SK-N-SH (cell line): ENCODE measurements at regions not wholly inside any gene's neighbourhood (a gene's known extent, or its start where the extent isn't known, plus 50 kb on each side); places are given as distances from the start of the nearest gene placed in this dataset.

Experiments used
- CTCF ChIA-PET: fragments of 300-600, 350-600 bp; formaldehyde crosslinking; extraction: SDS; loops from one replicate; lab custom pipeline; 2021; lab: Yijun Ruan, JAX
- POLR2A ChIA-PET: fragments of 350-600 bp; sonication (Branson Sonifier 250); formaldehyde crosslinking; extraction: SDS; loops from one replicate; lab custom pipeline; 2020; ENCODE audit warnings: antibody characterized with exemption, inconsistent platforms; lab: Yijun Ruan, JAX
- DNase-seq: peaks from one replicate; pipeline ENCODE4 v3.0.0; 2012
- H2AFZ ChIP-seq: fragments of 200-600 bp; sonication (generic); 2 replicates; pipeline ENCODE4 v1.8.1; 2016; ENCODE audit warnings: antibody characterized with exemption, mild to moderate bottlenecking, low read depth
- H3F3A ChIP-seq: fragments of 200-600 bp; sonication (generic); replicated peaks from 2 replicates; pipeline ENCODE3; 2016; ENCODE audit warnings: antibody characterized with exemption, mild to moderate bottlenecking; ENCODE audit not compliant: insufficient read depth
- H3K27ac ChIP-seq, 2 experiments: fragments of 200-500 bp in 1 of 2; fragments of 200-600 bp in 1 of 2; sonication (Bioruptor generic) in 1 of 2; sonication (generic), shearing (Covaris generic) in 1 of 2; 2 replicates each; pipeline versions ENCODE4 v1.5.1 to v1.6.1; 2014 to 2016; ENCODE audit warnings: low read depth in 2 of 2, inconsistent platforms in 1 of 2, low read length in 1 of 2, mild to moderate bottlenecking in 1 of 2, mixed read lengths in 1 of 2
- H3K27me3 ChIP-seq: fragments of 200-600 bp; sonication (generic), shearing (Covaris generic); 2 replicates; pipeline ENCODE4 v1.6.1; 2016; ENCODE audit warnings: mixed run types; ENCODE audit not compliant: insufficient read depth
- H3K36me3 ChIP-seq, 2 experiments: fragments of 200-500 bp in 1 of 2; fragments of 200-600 bp in 1 of 2; sonication (Bioruptor generic) in 1 of 2; sonication (generic) in 1 of 2; replicated peaks in 1 of 2; 2 replicates each; pipeline versions ENCODE3 to v1.5.1; 2014 to 2016; ENCODE audit warnings: low read length in 1 of 2, mild to moderate bottlenecking in 1 of 2; ENCODE audit not compliant: insufficient read depth in 2 of 2, control insufficient read depth in 1 of 2
- H3K4me1 ChIP-seq, 2 experiments: fragments of 200-500 bp in 1 of 2; fragments of 200-600 bp in 1 of 2; sonication (Bioruptor generic) in 1 of 2; sonication (generic), shearing (Covaris generic) in 1 of 2; 2 replicates each; pipeline versions ENCODE4 v1.5.1 to v1.6.1; 2014 to 2016; ENCODE audit warnings: low read depth in 1 of 2, low read length in 1 of 2, mixed run types in 1 of 2; ENCODE audit not compliant: insufficient read depth in 2 of 2, control insufficient read depth in 1 of 2
- H3K4me2 ChIP-seq: fragments of 200-600 bp; sonication (generic), shearing (Covaris generic); 2 replicates; pipeline ENCODE4 v1.6.1; 2017; ENCODE audit warnings: mixed run types
- H3K4me3 ChIP-seq, 2 experiments: fragments of 200-500 bp in 1 of 2; fragments of 200-600 bp in 1 of 2; sonication (Bioruptor generic) in 1 of 2; sonication (generic), shearing (Covaris generic) in 1 of 2; 2 replicates each; pipeline versions ENCODE4 v1.5.1 to v1.8.1; 2014 to 2016; ENCODE audit warnings: low read depth in 2 of 2, inconsistent platforms in 1 of 2, low read length in 1 of 2, mild to moderate bottlenecking in 1 of 2, mixed read lengths in 1 of 2, moderate library complexity in 1 of 2
- H3K79me2 ChIP-seq: fragments of 200-600 bp; sonication (generic); 2 replicates; pipeline ENCODE4 v1.8.1; 2017; ENCODE audit warnings: mild to moderate bottlenecking; ENCODE audit not compliant: insufficient read depth
- H3K9ac ChIP-seq: fragments of 200-600 bp; sonication (generic); 2 replicates; pipeline ENCODE4 v1.6.1; 2017; ENCODE audit warnings: mixed run types
- H3K9me2 ChIP-seq: fragments of 200-600 bp; sonication (generic); 2 replicates; pipeline ENCODE4 v1.6.1; 2017; ENCODE audit warnings: mixed run types
- H3K9me3 ChIP-seq: fragments of 200-600 bp; sonication (generic); 2 replicates; pipeline ENCODE4 v1.6.1; 2017; ENCODE audit warnings: mixed run types, mild to moderate bottlenecking, moderate library complexity
- H4K20me1 ChIP-seq: fragments of 200-600 bp; sonication (generic); 2 replicates; pipeline ENCODE4 v1.6.1; 2017; ENCODE audit warnings: mild to moderate bottlenecking, mixed run types; ENCODE audit not compliant: insufficient read depth
- CHD2 ChIP-seq: fragments of 150-350 bp; IDR thresholded peaks from 2 replicates; pipeline ENCODE4 v1.6.1; 2018; ENCODE audit warnings: low read length; ENCODE audit not compliant: partially characterized antibody
- EP300 ChIP-seq, 2 experiments: IDR thresholded peaks; 2 replicates each; pipeline versions ENCODE4 v1.4.0 to v1.6.1; 2012; ENCODE audit warnings: borderline replicate concordance in 1 of 2, low read depth in 1 of 2, low read length in 1 of 2
- EZH2phosphoT487 ChIP-seq: fragments of 200-600 bp; sonication (generic); IDR thresholded peaks from 2 replicates; pipeline ENCODE4 v1.6.1; 2017; ENCODE audit warnings: low read depth, mixed run types, mild to moderate bottlenecking, antibody characterized with exemption, moderate library complexity, borderline replicate concordance
- GATA2 ChIP-seq: sonication (generic); formaldehyde crosslinking; IDR thresholded peaks from 2 replicates; pipeline ENCODE4 v1.5.0; 2020; ENCODE audit warnings: mild to moderate bottlenecking, missing genetic modification reagents
- NFIC ChIP-seq: IDR thresholded peaks from 2 replicates; pipeline ENCODE4 v1.4.0; 2012; ENCODE audit warnings: borderline replicate concordance
- NRF1 ChIP-seq: IDR thresholded peaks from 2 replicates; pipeline ENCODE4 v1.6.1; 2012; ENCODE audit warnings: low read depth, mild to moderate bottlenecking, low read length
- POLR2AphosphoS5 ChIP-seq: IDR thresholded peaks from 2 replicates; pipeline ENCODE4 v1.6.1; 2012; ENCODE audit warnings: low read depth, low read length
- RAD21 ChIP-seq: IDR thresholded peaks from 2 replicates; pipeline ENCODE4 v1.6.1; 2012; ENCODE audit warnings: mild to moderate bottlenecking, low read length
- RCOR1 ChIP-seq: fragments of 150-350 bp; IDR thresholded peaks from 2 replicates; pipeline ENCODE4 v1.6.1; 2017; ENCODE audit warnings: antibody characterized with exemption, low read length
- RXRA ChIP-seq: IDR thresholded peaks from 2 replicates; pipeline ENCODE4 v1.4.0; 2012; ENCODE audit warnings: low read depth, mild to moderate bottlenecking, borderline replicate concordance
- SIN3A ChIP-seq: IDR thresholded peaks from 2 replicates; pipeline ENCODE4 v1.6.1; 2012; ENCODE audit warnings: low read depth, mild to moderate bottlenecking, low read length, moderate library complexity, borderline replicate concordance
- TAF1 ChIP-seq: IDR thresholded peaks from 2 replicates; pipeline ENCODE4 v1.6.1; 2012; ENCODE audit warnings: low read depth, mild to moderate bottlenecking, low read length, moderate library complexity, borderline replicate concordance
- TCF12 ChIP-seq: IDR thresholded peaks from 2 replicates; pipeline ENCODE4 v1.4.0; 2012
- YY1 ChIP-seq: IDR thresholded peaks from 2 replicates; pipeline ENCODE4 v1.4.0; 2012; ENCODE audit warnings: low read depth, mild to moderate bottlenecking
- ZBTB33 ChIP-seq: IDR thresholded peaks from 2 replicates; pipeline ENCODE4 v1.4.0; 2012; ENCODE audit warnings: low read depth, borderline replicate concordance
- WGBS: methylation state at CpG from one replicate; pipeline ENCODE4 v1.1.6; 2017; ENCODE audit warnings: low lambda C conversion rate; 5-methylcytosine and 5-hydroxymethylcytosine counted together
- TF ChIP-seq, protein P1 (sequence below): IDR thresholded peaks from 2 replicates; pipeline ENCODE4; 2012
- TF ChIP-seq, protein P2 (sequence below): fragments of 150-350 bp; IDR thresholded peaks from 2 replicates; pipeline ENCODE4 v1.6.1; 2016; ENCODE audit warnings: mild to moderate bottlenecking, low read depth, low read length
- TF ChIP-seq, protein P3 (sequence below): fragments of 200-600 bp; sonication (generic); IDR thresholded peaks from 2 replicates; pipeline ENCODE4 v1.6.1; 2017; ENCODE audit warnings: antibody characterized with exemption, mild to moderate bottlenecking, moderate library complexity
- TF ChIP-seq, protein P4 (sequence below): IDR thresholded peaks from 2 replicates; pipeline ENCODE4 v1.4.0; 2012; ENCODE audit warnings: low read depth

DNA sequence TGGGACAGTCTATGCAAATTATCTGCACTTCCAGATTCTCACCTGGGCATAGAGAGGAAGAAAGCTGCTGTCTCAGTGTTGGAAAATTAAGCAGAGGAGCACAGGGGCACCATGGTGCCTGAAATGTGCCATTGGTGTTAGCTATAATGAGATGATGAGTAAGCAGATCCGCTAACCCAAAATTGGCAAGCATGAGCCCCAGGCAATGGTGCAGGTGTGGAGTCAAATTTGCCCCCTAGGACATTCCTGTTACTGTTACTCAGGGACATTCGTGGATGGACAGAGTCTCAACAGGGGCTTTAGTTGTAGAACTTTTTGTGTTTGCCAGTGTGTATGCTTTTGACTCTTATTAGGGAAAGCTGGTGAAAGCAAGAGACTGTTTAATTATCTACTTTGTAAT, 385.2 kb upstream of the KLF6 start:
- CTCF ChIA-PET: interaction anchor here (1.1 to 1.3 kb wide), 2 partner anchors 972 to 978 kb away, joined by 3 read pairs; no protein-coding TSS in a partner anchor
- DNase-seq: no peak
- H3K79me2 ChIP-seq: no peaks in the 10 kb centered on the region

GRCh38 chr10:4169448-4169847, 384.4 kb upstream of the KLF6 start:
- H3K4me1 ChIP-seq: no peaks in the 10 kb centered on the region
- no peaks in the 10 kb centered on the region for H3K27me3 ChIP-seq
- H3K9me3 ChIP-seq: peaks cover 5% of the 10 kb centered on the region; the same call in 1 of the 2 replicates
- H3K79me2 ChIP-seq: no peaks in the 10 kb centered on the region
- ChIA-PET CTCF (interaction anchor here (1.1 to 1.3 kb wide), 2 partner anchors 972 to 977 kb away, joined by 3 read pairs; no protein-coding TSS in a partner anchor), POLR2A (no interaction called here)
- no peaks in the 10 kb centered on the region for H3K9me2 ChIP-seq
- WGBS: 93% methylated on average over 1 of the region's 1 CpG
- no peaks in the 10 kb centered on the region for H3F3A ChIP-seq
- H2AFZ ChIP-seq: no peak overlapping the region
- no peak overlapping the region for H3K9ac ChIP-seq
- TF ChIP-seq SIN3A (no peak), RXRA (no peak), ZBTB33 (no peak), EZH2phosphoT487 (no peak), TCF12 (no peak), GATA2 (CRISPR knock-in tag) (no peak), RCOR1 (no peak), EP300 (IDR thresholded peaks at IDR 0.05; ENCODE audit: borderline replicate concordance in 1 of 2, low read depth in 1 of 2, low read length in 1 of 2) (no peak), NRF1 (no peak), NFIC (no peak), CHD2 (no peak)
- TF ChIP-seq, protein P1, sequence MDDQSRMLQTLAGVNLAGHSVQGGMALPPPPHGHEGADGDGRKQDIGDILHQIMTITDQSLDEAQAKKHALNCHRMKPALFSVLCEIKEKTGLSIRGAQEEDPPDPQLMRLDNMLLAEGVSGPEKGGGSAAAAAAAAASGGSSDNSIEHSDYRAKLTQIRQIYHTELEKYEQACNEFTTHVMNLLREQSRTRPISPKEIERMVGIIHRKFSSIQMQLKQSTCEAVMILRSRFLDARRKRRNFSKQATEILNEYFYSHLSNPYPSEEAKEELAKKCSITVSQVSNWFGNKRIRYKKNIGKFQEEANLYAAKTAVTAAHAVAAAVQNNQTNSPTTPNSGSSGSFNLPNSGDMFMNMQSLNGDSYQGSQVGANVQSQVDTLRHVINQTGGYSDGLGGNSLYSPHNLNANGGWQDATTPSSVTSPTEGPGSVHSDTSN: no peak
- H3K4me3 ChIP-seq: no peak overlapping the region
- H3K4me2 ChIP-seq: no peak overlapping the region
- no peak for DNase-seq
- no peaks in the 10 kb centered on the region for H3K36me3 ChIP-seq
- no peak overlapping the region for H3K27ac ChIP-seq
- H4K20me1 ChIP-seq: no peaks in the 10 kb centered on the region

More for the DNA sequence above, 385.2 kb upstream of the KLF6 start:
- TF ChIP-seq TCF12: no peak
- TF ChIP-seq, protein P2, sequence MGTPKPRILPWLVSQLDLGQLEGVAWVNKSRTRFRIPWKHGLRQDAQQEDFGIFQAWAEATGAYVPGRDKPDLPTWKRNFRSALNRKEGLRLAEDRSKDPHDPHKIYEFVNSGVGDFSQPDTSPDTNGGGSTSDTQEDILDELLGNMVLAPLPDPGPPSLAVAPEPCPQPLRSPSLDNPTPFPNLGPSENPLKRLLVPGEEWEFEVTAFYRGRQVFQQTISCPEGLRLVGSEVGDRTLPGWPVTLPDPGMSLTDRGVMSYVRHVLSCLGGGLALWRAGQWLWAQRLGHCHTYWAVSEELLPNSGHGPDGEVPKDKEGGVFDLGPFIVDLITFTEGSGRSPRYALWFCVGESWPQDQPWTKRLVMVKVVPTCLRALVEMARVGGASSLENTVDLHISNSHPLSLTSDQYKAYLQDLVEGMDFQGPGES: no peak
- TF ChIP-seq RAD21: no peak
- no peak for TF ChIP-seq RXRA
- no peak for TF ChIP-seq POLR2AphosphoS5
- TF ChIP-seq TAF1: no peak
- TF ChIP-seq, protein P3, sequence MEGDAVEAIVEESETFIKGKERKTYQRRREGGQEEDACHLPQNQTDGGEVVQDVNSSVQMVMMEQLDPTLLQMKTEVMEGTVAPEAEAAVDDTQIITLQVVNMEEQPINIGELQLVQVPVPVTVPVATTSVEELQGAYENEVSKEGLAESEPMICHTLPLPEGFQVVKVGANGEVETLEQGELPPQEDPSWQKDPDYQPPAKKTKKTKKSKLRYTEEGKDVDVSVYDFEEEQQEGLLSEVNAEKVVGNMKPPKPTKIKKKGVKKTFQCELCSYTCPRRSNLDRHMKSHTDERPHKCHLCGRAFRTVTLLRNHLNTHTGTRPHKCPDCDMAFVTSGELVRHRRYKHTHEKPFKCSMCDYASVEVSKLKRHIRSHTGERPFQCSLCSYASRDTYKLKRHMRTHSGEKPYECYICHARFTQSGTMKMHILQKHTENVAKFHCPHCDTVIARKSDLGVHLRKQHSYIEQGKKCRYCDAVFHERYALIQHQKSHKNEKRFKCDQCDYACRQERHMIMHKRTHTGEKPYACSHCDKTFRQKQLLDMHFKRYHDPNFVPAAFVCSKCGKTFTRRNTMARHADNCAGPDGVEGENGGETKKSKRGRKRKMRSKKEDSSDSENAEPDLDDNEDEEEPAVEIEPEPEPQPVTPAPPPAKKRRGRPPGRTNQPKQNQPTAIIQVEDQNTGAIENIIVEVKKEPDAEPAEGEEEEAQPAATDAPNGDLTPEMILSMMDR: no peak
- TF ChIP-seq YY1: no peak
- TF ChIP-seq, protein P4, sequence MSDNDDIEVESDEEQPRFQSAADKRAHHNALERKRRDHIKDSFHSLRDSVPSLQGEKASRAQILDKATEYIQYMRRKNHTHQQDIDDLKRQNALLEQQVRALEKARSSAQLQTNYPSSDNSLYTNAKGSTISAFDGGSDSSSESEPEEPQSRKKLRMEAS: no peak
- Histone ChIP-seq H3F3A (no peaks in the 10 kb centered on the region), H3K27ac (no peak overlapping the region), H3K4me1 (no peaks in the 10 kb centered on the region), H4K20me1 (no peaks in the 10 kb centered on the region), H3K36me3 (no peaks in the 10 kb centered on the region), H3K9me2 (no peaks in the 10 kb centered on the region), H3K27me3 (no peaks in the 10 kb centered on the region), H3K9ac (no peak overlapping the region), H3K4me2 (no peak overlapping the region), H3K9me3 (peaks cover 5% of the 10 kb centered on the region; the same call in 1 of the 2 replicates), H2AFZ (no peak overlapping the region), H3K4me3 (no peak overlapping the region)
- WGBS: 88% methylated on average over 2 of the region's 2 CpGs
- POLR2A ChIA-PET: no interaction called here
